ENCODE measurements at regions not wholly inside any gene's neighbourhood (a gene's known extent, or its start where the extent isn't known, plus 50 kb on each side); places are given as distances from the start of the nearest gene placed in this dataset.

DNA sequence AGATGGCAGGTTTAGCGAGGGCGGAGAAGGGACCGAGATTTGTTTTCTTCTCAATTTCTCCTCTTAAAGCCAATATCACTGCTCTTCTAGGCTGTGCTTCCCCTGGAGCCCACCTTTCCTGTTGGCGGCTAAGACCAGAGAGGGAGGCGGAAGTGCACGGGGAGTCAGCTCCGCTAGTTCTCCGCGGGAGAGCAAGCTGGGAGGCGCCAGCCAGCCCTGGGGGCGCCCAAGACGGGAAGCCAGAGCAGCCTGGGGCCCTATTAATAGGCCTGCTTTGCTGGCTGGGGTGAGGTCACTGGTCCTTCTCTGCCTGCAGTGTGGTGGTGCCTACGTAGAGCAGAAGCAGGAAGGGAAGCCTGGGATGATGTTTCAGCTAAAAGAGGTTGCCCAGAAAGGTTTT, 61.6 kb downstream of the LSM5 start:
- WGBS, 2 donors, result 12% methylated on average over 5 to 13 of the region's 13 CpGs
- no peak for ATAC-seq (ENCODE audit: low FRiP score in 2 of 2)
- TF ChIP-seq POLR2AphosphoS5 (IDR thresholded peaks at IDR 0.05) (no peak), EP300 (IDR thresholded peaks at IDR 0.05) (no peak), POLR2A (IDR thresholded peaks at IDR 0.05) (no peak)
- TF ChIP-seq, protein P1, sequence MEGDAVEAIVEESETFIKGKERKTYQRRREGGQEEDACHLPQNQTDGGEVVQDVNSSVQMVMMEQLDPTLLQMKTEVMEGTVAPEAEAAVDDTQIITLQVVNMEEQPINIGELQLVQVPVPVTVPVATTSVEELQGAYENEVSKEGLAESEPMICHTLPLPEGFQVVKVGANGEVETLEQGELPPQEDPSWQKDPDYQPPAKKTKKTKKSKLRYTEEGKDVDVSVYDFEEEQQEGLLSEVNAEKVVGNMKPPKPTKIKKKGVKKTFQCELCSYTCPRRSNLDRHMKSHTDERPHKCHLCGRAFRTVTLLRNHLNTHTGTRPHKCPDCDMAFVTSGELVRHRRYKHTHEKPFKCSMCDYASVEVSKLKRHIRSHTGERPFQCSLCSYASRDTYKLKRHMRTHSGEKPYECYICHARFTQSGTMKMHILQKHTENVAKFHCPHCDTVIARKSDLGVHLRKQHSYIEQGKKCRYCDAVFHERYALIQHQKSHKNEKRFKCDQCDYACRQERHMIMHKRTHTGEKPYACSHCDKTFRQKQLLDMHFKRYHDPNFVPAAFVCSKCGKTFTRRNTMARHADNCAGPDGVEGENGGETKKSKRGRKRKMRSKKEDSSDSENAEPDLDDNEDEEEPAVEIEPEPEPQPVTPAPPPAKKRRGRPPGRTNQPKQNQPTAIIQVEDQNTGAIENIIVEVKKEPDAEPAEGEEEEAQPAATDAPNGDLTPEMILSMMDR (IDR thresholded peaks at IDR 0.05), result no peak
- Histone ChIP-seq H3K9me3 (no peaks in the 10 kb centered on the region), H3K27ac (no peak overlapping the region), H3K36me3 (no peaks in the 10 kb centered on the region), H3K4me1 (peaks cover 0 to 9% (median 0%) of the 10 kb centered on the region in 4 donors), H3K4me3 (no peak overlapping the region), H3K27me3 (peaks cover 0 to 19% (median 11%) of the 10 kb centered on the region in 4 donors)
- peak in 1 of 2 donors; percentile 52 for DNase-seq

DNA sequence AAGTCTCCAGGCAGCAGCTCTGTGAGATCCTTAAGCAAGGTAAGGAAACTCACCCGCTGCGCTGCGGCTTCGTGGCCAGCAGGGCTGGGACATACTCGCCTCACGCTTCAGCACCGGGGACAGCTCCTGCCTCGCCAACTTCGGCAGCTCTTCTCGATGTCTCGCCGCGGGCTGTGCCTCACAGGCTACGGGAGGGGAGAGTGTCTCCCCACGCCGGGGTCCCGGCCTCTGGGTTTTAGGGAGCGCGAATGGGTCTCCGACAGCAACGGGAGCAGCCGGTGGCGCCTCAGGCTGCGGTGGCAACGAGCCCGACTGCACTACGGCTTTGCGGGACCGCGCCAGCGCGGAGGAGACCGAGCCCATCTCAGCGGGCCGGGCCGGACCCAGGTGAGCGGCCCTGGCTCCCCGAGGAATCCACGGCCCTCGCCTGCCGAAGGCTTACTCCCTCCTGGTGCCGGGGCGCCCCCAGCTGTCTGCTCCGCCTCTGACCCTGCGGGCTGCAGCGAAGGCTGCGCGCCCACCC, 62.4 kb downstream of the LSM5 start:
- no peaks in the 10 kb centered on the region for H3K36me3 ChIP-seq
- H3K9me3 ChIP-seq, result no peaks in the 10 kb centered on the region
- DNase-seq (peak; percentile 30 to 83), ATAC-seq (ENCODE audit: low FRiP score in 2 of 2) (peak; percentile 75 to 87)
- no peak overlapping the region for H3K27ac ChIP-seq
- no peak overlapping the region for H3K4me3 ChIP-seq
- WGBS, 2 donors, result 9 to 26% methylated on average over 3 to 15 of the region's 48 CpGs
- TF ChIP-seq EP300 (IDR thresholded peaks at IDR 0.05) (no peak), POLR2AphosphoS5 (IDR thresholded peaks at IDR 0.05) (no peak)
- TF ChIP-seq, protein P1 (IDR thresholded peaks at IDR 0.05), result peak in 4 of 6 experiments; percentile 9 to 46 (median 20)
- peaks cover 0 to 19% (median 11%) of the 10 kb centered on the region in 4 donors for H3K27me3 ChIP-seq
- peaks cover 0 to 9% (median 0%) of the 10 kb centered on the region in 4 donors for H3K4me1 ChIP-seq

DNA sequence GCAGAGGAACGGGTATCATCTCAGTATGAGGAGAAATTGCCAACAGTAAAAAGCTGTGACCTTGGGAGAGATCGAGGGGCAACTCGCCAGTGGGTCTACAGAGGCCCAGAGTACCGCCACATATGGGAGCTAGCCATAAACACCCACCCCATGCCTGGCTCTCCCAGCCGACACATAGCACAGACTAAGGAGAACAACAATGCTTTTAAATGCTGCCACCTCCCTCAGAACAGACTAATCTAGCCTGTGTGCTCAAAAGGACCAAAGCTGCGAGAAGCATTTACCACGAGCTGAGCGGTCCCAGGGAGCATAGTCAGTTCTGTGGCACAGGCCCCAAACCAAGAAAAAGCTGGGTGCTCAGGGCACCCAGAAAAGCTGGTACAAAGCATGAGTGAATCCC, 73.3 kb downstream of the LSM5 start:
- H3K27ac ChIP-seq, result no peak overlapping the region
- ATAC-seq (ENCODE audit: low FRiP score in 2 of 2) (no peak), DNase-seq (no peak)
- no peaks in the 10 kb centered on the region for H3K36me3 ChIP-seq
- H3K4me3 ChIP-seq, result no peak overlapping the region
- TF ChIP-seq EP300 (IDR thresholded peaks at IDR 0.05), result no peak
- TF ChIP-seq POLR2A (IDR thresholded peaks at IDR 0.05), result no peak
- TF ChIP-seq, protein P1 (IDR thresholded peaks at IDR 0.05), result no peak
- TF ChIP-seq POLR2AphosphoS5 (IDR thresholded peaks at IDR 0.05), result no peak
- H3K9me3 ChIP-seq, result no peaks in the 10 kb centered on the region
- no peaks in the 10 kb centered on the region for H3K4me1 ChIP-seq
- no peaks in the 10 kb centered on the region for H3K27me3 ChIP-seq
- 77% methylated on average over 8 of the region's 8 CpGs for WGBS, 2 donors

DNA sequence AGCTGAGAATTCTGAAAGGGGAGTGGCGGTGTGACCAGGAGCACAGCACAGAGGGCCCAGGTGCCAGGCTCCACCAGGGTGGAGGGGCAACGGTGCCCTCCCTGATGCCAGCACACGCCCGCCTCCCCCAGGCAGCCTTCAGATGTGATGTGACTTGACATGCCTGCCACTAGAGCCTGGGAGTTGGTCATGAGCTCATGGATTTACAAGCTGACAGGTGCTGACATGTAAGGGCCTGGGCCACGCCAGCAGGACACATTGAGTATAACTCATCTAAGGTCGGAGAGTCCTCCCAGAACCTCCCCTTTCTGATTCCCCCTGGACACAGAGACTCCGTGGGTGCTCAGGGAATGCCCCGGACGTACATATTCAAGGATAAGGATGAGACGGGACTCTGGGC, 74.2 kb downstream of the LSM5 start:
- Histone ChIP-seq H3K4me3 (no peak overlapping the region), H3K4me1 (no peaks in the 10 kb centered on the region), H3K27ac (no peak overlapping the region), H3K27me3 (no peaks in the 10 kb centered on the region), H3K36me3 (no peaks in the 10 kb centered on the region), H3K9me3 (no peaks in the 10 kb centered on the region)
- DNase-seq (peak in 1 of 2 donors; percentile 29), ATAC-seq (ENCODE audit: low FRiP score in 2 of 2) (no peak)
- TF ChIP-seq EP300 (IDR thresholded peaks at IDR 0.05) (no peak), POLR2AphosphoS5 (IDR thresholded peaks at IDR 0.05) (no peak), POLR2A (IDR thresholded peaks at IDR 0.05) (no peak)
- TF ChIP-seq, protein P1 (IDR thresholded peaks at IDR 0.05), result no peak
- 65 to 79% methylated on average over 8 to 10 of the region's 10 CpGs for WGBS, 2 donors

DNA sequence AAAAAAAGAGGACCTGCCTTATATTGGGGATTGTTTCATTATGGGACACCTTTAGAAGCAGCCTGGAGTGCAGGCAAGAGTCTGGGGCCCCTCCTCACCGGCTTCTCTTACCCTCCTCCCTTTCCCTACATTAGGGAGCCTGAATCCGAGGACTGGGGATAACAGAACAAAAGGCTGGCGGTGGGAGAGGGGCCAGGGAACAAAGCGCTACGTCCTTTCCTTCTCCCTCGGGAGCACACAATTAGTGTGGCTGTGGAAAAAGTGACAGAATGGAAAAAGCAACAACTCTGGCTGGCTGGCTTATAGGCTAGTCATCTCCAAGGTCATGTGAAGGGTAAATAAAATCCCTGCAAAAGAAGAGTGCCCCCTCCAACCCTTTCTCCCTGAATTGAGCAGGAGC, 74.7 kb downstream of the LSM5 start:
- Histone ChIP-seq H3K36me3 (no peaks in the 10 kb centered on the region), H3K27me3 (no peaks in the 10 kb centered on the region), H3K4me3 (no peak overlapping the region), H3K27ac (no peak overlapping the region), H3K4me1 (no peaks in the 10 kb centered on the region), H3K9me3 (no peaks in the 10 kb centered on the region)
- DNase-seq (no peak), ATAC-seq (ENCODE audit: low FRiP score in 2 of 2) (no peak)
- WGBS, 2 donors, result 57 to 67% methylated on average over 6 of the region's 6 CpGs
- TF ChIP-seq POLR2AphosphoS5 (IDR thresholded peaks at IDR 0.05) (no peak), EP300 (IDR thresholded peaks at IDR 0.05) (no peak), POLR2A (IDR thresholded peaks at IDR 0.05) (no peak)
- TF ChIP-seq, protein P1 (IDR thresholded peaks at IDR 0.05), result no peak
